ENCODE measurements at regions not wholly inside any gene's neighbourhood (a gene's known extent, or its start where the extent isn't known, plus 50 kb on each side); places are given as distances from the start of the nearest gene placed in this dataset.

GRCh38 chr6:105595829-105596228 is 192.9 kb upstream of the PREP start:
- TF ChIP-seq POLR2A (IDR thresholded peaks at IDR 0.05; ENCODE audit: low read depth, low read length), result no peak
- no peak for TF ChIP-seq POLR2AphosphoS5 (IDR thresholded peaks at IDR 0.05; ENCODE audit: low read depth, low read length)
- no peak for TF ChIP-seq TAF1 (IDR thresholded peaks at IDR 0.05; ENCODE audit: low read depth, low read length)
- no peak for TF ChIP-seq PAX5 (IDR thresholded peaks at IDR 0.05; ENCODE audit: insufficient read depth, low read length, severe bottlenecking)
- TF ChIP-seq SPI1 (IDR thresholded peaks at IDR 0.05; ENCODE audit: low read depth, low read length), result no peak
- TF ChIP-seq POU2F2 (IDR thresholded peaks at IDR 0.05; ENCODE audit: low read depth, low read length), result no peak

Measured in GM12891 (cell line).